Calu3 (cell line): ENCODE measurements at regions not wholly inside any gene's neighbourhood (a gene's known extent, or its start where the extent isn't known, plus 50 kb on each side); places are given as distances from the start of the nearest gene placed in this dataset.

Experiments
- BruUV-seq: library from RNA; stranded (reverse); fragments of 400-500 nt; replicated peaks from 2 replicates; lab custom pipeline; 2021; lab: Mats Ljungman, UMichigan
- CTCF ChIA-PET: fragments of 300-600 bp; sonication (Branson Sonifier 250); formaldehyde crosslinking; loops from one replicate; lab custom pipeline; 2022; ENCODE audit warnings: antibody characterized with exemption; lab: Charles Lee
- DNase-seq: peaks from one replicate; pipeline ENCODE4 v3.0.0; 2022
- H3K27ac Mint-ChIP-seq: one replicate; pipeline ENCODE4 v1.8.0; 2022; ENCODE audit warnings: mixed read lengths; ENCODE audit not compliant: unreplicated experiment
- H3K27me3 Mint-ChIP-seq: one replicate; pipeline ENCODE4 v1.8.0; 2022; ENCODE audit warnings: mixed read lengths; ENCODE audit not compliant: unreplicated experiment
- H3K36me3 Mint-ChIP-seq: one replicate; pipeline ENCODE4 v1.8.0; 2022; ENCODE audit warnings: mild to moderate bottlenecking, moderate library complexity, mixed read lengths; ENCODE audit not compliant: insufficient read depth, unreplicated experiment
- H3K4me1 Mint-ChIP-seq: one replicate; pipeline ENCODE4 v1.8.0; 2022; ENCODE audit warnings: mild to moderate bottlenecking, low read depth, mixed read lengths; ENCODE audit not compliant: unreplicated experiment
- H3K4me3 Mint-ChIP-seq: one replicate; pipeline ENCODE4 v1.8.0; 2022; ENCODE audit warnings: mild to moderate bottlenecking, low read depth, moderate library complexity, mixed read lengths; ENCODE audit not compliant: unreplicated experiment
- H3K9me3 Mint-ChIP-seq: one replicate; pipeline ENCODE4 v1.8.0; 2022; ENCODE audit warnings: low read depth, mixed read lengths; ENCODE audit not compliant: unreplicated experiment
- CTCF ChIP-seq: fragments of 200-600 bp; IDR thresholded peaks from one replicate; pipeline ENCODE4 v1.8.0; 2022; ENCODE audit warnings: antibody characterized with exemption; ENCODE audit not compliant: unreplicated experiment
- intact Hi-C: fragments of 100-400 bp; cut with micrococcal nuclease; formaldehyde crosslinking; loops from one replicate; pipeline ENCODE4 v1.10.0; 2022; ENCODE audit not compliant: unreplicated experiment

DNA sequence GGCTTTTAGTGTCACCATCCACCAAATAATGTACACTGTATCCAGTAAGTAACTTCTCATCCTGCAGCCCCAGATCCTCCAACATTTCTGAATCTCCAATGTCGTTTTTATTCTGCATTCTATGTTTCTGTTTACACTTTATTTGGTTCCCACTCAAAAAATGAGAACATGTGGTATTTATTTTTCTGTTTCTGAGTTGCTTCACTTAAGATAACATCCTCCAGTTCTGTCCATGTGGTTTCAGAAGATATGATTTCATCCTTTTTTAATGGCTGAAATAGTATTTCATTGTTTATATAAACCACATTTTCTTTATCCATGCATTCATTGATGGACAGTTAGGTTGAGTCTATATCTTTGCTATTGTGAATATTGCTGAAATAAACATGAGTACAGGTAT is 677.3 kb upstream of the FTMT start:
- no peak overlapping the region for H3K27ac Mint-ChIP-seq
- CTCF ChIA-PET, result no interaction called here
- no peaks in the 10 kb centered on the region for H3K4me1 Mint-ChIP-seq
- DNase-seq, result no peak
- no peaks in the 10 kb centered on the region for H3K36me3 Mint-ChIP-seq
- no peaks in the 10 kb centered on the region for H3K9me3 Mint-ChIP-seq
- no peaks in the 10 kb centered on the region for H3K27me3 Mint-ChIP-seq
- no TSS peak for BruUV-seq
- no peak for TF ChIP-seq CTCF
- intact Hi-C loops, result no loop called here
- no peak overlapping the region for H3K4me3 Mint-ChIP-seq

- Mint-ChIP-seq H3K9me3 (no peaks in the 10 kb centered on the region), H3K27me3 (no peaks in the 10 kb centered on the region), H3K4me1 (no peaks in the 10 kb centered on the region), H3K27ac (no peak overlapping the region), H3K4me3 (no peak overlapping the region), H3K36me3 (no peaks in the 10 kb centered on the region)
- BruUV-seq, result no TSS peak
- CTCF ChIA-PET, result no interaction called here
- no peak for DNase-seq
- intact Hi-C loops, result no loop called here
- no peak for TF ChIP-seq CTCF
Measured at GRCh38 chr5:121175986-121176385, 675.7 kb upstream of the FTMT start.

DNA sequence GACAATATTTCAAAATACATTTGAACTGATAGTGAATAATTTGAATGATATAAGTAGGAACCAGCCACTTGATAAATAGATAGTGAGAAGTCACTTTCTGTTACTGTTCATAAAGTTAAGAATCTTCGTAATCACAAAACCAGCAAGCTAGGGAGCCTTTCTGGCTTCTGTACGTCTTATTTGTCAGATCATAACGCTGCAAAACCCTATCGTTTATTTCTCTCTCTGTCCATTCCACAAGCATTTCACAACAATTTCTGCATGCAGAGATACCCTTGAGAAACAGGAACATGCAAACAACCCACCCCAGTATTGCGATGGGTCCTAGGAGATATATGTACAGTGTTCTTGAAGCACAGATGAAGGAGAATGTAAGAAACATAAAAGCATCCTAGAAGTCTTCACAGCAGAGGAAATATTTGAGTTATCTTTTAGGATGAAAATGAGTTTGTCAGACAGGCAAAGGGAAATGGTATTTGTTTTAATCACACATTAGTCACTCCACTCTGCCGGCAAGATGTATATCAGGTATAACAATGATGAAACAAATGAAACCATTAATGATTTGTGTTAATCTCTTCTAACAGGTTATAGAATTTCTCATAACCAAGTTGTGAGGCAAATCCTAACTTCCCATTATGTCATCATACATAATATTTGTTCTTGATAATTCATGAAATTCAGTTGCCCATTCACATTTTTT is 668.7 kb upstream of the FTMT start:
- no peaks in the 10 kb centered on the region for H3K27me3 Mint-ChIP-seq
- CTCF ChIA-PET, result no interaction called here
- DNase-seq, result no peak

DNA sequence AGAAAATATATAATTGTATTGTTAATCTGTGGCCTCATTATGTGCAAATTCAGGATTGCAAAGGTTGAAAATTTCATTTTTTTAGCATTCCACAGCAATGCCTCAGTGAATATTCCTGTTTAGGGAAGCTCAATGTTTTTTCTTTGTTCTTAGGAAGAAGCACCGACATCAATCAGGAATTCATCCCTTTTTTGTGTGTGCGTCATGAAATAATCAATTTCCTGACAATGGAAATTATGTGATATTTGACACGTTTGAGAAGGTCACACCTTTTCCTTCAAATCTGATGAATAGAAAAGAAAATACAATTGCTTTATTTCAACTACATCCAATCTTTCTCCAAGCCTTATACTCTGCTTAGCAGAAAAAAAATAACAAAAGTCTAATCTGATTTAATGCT is 662.8 kb upstream of the FTMT start:
- intact Hi-C loops, result no loop called here
- peaks cover 9% of the 10 kb centered on the region for H3K4me1 Mint-ChIP-seq
- no peaks in the 10 kb centered on the region for H3K36me3 Mint-ChIP-seq
- H3K9me3 Mint-ChIP-seq, result peaks cover 2% of the 10 kb centered on the region
- H3K27ac Mint-ChIP-seq, result no peak overlapping the region
- CTCF ChIA-PET, result no interaction called here
- no TSS peak for BruUV-seq
- DNase-seq, result no peak
- H3K27me3 Mint-ChIP-seq, result no peaks in the 10 kb centered on the region
- TF ChIP-seq CTCF, result no peak
- no peak overlapping the region for H3K4me3 Mint-ChIP-seq

More for the DNA sequence above, 668.7 kb upstream of the FTMT start:
- H3K4me1 Mint-ChIP-seq, result peaks cover 11% of the 10 kb centered on the region
- no peak overlapping the region for H3K27ac Mint-ChIP-seq
- no peaks in the 10 kb centered on the region for H3K36me3 Mint-ChIP-seq
- BruUV-seq, result no TSS peak
- peaks cover 2% of the 10 kb centered on the region for H3K9me3 Mint-ChIP-seq
- intact Hi-C loops, result no loop called here
- H3K4me3 Mint-ChIP-seq, result no peak overlapping the region
- TF ChIP-seq CTCF, result no peak
